HG02943 (cell line): ENCODE measurements at regions not wholly inside any gene's neighbourhood (a gene's known extent, or its start where the extent isn't known, plus 50 kb on each side); places are given as distances from the start of the nearest gene placed in this dataset.
"Not testable (repeated sequence)": the region's sequence is repeated elsewhere in the genome, so short reads cannot be mapped to it uniquely, and the experiment has no call there.

Experiments
- ATAC-seq: cut with Tn5 transposase; IDR thresholded peaks from one replicate; pipeline ENCODE4 v1.9.1; 2021; ENCODE audit warnings: mild to moderate bottlenecking, low read depth, moderate library complexity; ENCODE audit not compliant: unreplicated experiment

DNA sequence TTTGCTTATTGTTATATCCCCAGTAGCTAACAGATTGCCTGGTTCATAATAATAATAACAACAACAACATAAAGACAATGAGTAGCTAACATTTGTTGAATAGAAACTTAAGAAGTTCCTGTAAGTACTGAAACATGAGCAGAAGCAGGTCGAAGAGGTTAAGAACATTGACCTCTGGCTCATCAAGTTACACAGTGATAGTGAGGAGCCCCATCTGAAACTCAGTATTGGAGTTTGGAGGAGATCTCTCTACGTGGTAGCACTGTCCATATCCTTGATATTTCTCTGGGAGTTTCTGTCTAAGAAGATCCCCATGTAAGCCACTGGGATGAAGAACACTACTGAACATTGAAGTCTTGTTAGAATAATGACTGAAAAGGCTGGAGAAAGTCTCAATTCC lies 600.4 kb downstream of the RFPL4B start:
- no peak for ATAC-seq

DNA sequence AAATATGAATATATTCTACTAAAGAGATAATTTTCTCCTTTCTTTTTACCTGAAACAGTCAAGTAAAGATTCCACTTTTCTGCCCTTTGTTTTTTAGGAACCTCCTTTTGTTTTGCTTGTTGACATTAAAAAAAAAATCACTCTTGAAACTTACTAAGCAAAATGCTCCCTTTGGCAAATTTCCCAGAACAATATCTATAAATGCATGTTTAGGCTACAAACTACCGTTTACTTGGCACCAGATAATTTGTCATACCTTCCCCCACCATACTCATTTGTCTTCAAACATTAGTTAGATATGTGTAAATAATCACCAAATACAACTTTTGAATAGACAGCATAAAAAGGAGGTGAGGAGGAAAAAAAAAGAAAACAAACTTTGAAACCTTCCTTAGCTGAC lies 604.7 kb downstream of the RFPL4B start:
- no peak for ATAC-seq

DNA sequence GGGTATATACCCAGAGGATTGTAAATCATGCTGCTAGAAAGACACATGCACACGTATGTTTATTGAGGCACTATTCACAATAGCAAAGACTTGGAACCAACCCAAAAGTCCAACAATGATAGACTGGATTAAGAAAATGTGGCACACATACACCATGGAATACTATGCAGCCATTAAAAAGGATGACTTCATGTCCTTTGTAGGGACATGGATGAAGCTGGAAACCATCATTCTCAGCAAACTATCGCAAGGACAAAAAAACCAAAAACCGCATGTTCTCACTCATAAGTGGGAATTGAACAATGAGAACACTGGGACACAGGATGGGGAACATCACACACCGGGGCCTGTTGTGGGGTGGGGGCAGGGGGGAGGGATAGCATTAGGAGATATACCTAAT lies 608.6 kb downstream of the RFPL4B start:
- ATAC-seq, result not testable (repeated sequence)

DNA sequence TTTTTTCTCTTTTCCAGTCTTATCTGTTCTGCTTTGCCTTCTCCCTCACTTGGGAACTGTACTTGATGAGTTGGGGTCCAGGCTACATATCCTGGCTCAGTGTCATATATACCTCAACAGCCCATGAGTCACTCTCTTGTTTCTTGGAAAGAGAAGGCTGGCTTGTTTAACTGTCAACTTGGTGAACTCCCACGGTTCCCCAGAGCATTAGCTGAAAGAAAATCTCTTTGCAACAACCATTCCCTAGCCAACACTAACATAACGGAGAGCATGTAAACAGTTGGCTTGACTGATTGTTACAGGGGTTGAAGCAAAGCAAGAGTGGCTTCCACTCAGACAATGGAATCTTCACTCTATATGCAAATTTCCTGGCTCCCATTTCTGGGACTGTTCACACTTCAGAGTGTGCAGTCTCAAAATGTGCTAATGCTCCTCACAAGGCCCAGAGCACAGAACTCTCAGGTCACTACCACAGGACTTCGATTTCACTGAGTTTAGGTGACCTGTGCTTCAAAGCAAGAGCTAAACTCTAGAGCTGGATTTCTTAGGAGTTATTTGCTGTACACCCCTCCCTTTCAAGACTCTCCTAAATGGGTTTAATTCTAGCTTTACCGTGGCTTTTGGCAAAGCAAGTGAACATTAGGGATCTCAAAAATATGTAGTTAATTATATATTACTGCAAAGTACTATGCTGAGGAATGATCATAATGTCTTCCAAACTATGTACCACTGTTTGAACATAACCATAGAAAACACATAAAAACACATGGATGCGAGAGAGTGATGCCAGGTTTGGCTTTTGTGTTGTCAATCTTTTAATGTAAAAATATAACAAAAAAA lies 609.8 kb downstream of the RFPL4B start:
- no peak for ATAC-seq

DNA sequence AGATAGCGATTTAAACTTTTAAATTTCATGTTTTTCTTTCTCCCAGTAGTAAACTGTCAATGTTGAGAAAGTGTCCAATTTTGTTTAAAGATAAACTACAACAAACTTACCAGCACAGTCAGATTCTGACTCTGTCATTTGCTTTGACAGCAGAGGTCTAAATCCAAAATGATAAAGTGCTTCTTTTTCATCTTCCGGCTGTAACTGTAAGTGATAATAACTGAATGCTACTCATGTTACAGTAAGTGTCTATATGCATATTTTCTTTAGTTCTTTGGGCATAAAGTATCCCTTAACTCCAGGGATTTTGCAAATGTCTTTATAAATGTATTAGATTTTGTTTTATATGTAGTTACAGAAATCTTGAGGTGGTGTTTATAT lies 610.4 kb downstream of the RFPL4B start:
- no peak for ATAC-seq

DNA sequence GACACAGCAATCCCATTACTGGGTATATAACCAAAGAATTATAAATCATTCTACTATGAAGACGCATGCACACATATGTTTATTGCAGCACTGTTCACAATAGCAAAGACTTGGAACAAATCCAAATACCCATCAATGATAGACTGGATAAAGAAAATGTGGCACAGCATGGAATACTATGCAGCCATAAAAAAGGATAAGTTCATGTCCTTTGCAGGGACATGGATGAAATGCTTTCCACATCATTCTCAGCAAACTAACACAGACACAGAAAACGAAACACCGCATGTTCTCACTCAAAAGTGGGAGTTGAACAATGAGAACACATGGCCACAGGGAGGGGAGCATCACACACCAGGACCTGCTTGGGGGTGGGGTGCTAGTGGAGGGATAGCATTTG lies 613.0 kb downstream of the RFPL4B start:
- ATAC-seq, result not testable (repeated sequence)

DNA sequence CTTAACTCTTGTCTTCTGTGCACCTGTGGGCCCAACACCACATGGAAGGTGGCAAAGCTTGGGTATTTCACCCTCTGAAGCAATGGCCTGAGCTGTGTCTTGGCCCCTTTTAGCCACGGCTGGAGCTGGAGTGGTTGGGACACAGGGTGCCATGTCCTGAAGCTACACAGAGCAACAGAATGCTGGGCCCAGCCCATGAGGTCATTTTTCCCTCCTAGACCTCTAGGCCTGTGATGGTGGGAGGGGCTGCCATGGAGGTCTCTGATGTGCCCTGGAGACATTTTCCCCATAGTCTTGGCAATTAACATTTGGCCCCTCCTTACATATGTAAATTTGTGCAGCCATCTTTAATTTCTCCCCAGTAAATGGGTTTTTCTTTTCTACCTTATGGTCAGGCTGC lies 620.8 kb downstream of the RFPL4B start:
- no peak for ATAC-seq

DNA sequence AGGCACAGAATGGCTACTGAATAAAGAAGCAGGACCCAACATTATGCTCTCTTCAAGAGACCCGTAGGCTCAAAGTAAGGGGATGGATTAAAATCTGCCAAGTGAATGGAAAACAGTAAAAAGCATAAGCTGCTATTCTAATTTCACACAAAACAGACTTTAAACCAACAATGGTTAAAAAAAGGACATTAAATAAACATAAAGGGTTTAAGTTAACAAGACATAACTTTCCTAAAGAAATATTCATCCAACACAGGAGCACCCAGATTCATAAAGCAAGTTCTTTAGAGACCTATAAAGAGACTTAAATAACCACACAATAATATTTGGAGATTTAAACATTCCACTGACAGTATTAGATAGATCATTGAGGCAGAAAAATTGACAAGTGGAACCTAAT lies 624.5 kb downstream of the RFPL4B start:
- ATAC-seq, result no peak

DNA sequence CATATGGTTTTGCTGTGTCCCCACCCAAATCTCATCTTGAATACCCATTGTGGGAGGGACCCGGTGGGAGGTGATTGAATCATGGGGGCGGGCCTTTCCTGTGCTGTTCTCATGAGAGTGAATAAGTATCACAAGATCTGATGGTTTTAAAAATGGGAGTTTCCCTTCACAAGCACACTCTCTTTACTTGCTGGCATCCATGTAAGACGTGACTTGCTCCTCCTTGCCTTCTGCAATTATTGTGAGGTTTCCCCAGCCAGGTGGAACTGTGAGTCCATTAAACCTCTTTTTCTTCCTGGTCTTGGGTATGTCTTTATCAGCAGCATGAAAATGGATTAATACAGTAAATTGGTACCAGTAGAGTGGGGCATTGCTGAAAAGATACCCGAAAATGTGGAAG lies 627.8 kb downstream of the RFPL4B start:
- ATAC-seq, result not testable (repeated sequence)

DNA sequence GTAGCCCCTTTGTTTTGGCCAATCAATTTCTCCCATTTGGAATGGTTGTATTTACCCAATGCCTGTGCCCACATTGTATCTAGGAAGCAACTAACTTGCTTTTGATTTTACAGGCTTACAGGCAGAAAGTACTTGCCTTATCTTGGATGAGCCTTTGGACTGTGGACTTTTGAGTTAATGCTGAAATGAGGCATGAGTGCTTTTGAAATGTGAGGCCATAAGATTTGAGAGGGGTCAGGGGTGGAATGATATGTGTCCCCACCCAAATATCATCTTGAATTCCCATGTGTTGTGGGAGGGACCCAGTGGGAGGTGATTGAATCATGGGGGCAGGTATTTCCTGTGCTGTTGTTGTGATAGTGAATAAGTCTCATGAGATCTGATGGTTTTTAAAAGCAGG lies 629.4 kb downstream of the RFPL4B start:
- ATAC-seq, result not testable (repeated sequence)

DNA sequence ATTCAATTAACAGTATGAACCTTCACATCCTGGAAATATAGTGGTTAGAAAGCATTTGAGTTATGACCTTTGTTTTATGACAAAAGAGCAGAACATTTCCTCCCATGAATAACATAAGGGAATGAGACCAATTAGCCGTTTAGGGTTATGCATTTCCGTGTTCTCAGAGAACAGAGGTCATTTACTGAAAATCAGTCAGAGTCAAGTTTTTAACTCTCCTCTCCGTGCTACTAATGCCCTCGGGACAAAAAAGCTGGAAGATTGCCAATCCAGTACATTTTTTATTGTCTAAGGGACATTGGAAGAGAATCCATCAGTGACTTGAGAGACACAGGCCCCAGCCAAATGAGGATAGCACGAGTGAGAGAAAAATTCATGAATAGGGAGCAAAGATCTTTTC lies 632.7 kb downstream of the RFPL4B start:
- no peak for ATAC-seq

DNA sequence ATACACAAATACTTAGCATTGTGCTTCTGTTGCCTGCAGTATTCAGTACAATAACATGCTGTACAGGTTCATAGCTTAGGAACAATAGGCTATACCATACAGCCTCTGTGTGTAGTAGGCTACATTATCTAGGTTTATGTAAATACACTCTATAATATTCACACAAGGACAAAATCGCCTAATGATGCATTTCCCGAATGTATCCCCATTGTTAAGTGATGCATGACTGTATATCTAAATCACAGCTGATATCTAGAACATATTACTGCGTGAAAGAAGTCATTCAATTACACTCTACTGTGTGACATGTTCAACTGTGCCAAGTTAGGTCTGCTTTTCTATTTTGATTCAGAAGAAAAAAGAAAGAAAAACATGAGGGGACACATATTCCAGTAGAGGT lies 633.5 kb downstream of the RFPL4B start:
- ATAC-seq, result no peak

DNA sequence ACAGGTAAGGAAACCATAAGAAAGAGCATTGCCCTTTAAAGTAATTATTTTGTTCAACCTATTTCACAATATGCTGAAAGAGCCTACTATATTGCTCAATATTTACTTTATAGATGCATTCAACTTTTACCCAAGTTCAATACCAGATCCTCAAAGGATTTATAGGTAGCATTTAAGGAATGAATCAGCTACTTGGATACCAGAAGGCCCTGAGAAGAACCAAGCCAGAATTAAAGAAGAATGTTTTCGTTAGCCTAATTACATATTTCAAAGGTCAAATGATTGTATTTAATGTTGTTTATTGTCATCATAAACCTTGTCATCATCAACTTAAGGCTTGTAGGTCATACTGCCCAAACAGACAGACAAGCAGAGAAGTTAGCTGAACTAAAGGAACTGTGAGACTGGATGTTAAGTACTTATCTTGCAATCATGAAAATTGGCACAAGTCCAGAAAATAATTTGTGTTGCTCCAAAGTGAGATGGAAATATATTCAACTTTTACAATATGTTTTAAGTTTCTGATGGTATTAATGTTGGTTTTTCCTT lies 636.7 kb downstream of the RFPL4B start:
- no peak for ATAC-seq

DNA sequence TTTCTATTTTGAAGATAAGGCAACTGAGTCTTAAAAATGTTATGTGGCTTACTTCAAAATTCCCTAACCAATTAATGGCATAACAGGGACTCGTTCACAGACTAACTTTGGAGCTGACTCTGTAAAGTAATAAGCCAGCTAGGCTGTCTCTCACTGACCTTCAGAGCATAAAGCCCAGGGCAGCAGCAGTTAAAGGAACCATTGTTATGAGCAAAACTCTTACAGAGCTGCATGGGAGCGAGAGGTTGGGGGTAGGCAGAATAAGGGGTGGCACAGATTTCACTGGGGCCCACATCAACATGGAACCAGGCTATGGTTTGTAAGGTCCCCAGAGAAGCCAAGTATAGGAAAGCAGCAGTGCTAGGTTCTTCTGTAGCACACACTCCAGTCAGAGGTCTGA lies 637.8 kb downstream of the RFPL4B start:
- no peak for ATAC-seq

DNA sequence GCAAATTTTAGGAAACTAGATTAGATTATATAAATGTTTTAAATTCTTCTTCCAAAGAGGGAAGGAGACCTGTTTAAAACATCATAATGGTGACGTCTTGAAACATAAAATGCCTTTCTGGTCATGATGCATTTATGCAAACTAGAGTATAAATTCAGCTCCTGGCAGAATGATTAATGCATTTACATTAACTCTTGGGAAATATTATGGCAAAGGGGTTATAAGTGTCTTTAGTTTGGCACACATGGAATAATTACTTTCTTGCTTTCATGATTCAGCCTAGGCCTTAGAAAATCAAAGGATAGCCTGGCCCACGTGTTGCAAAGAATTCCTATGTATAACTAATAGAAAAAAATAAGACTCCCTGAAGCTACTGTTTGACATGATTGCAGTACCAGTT lies 639.2 kb downstream of the RFPL4B start:
- no peak for ATAC-seq

DNA sequence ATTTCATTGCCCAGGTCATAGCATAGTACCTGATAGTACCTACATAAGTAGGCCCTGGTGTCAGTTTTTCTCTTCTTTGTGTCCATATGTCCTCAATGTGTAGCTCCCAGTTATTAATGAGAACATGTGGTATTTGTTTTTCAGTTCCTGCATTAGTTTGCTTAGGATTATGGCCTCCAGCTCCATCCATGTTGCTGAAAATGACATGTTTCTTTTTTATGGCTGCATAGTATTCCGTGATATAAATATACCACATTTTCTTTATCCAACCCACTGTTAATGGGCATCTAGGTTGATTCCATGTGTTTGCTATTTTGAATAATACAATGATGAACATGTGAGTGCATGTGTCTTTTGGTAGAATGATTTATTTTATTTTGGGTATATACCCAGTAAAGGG lies 641.6 kb downstream of the RFPL4B start:
- ATAC-seq, result no peak

DNA sequence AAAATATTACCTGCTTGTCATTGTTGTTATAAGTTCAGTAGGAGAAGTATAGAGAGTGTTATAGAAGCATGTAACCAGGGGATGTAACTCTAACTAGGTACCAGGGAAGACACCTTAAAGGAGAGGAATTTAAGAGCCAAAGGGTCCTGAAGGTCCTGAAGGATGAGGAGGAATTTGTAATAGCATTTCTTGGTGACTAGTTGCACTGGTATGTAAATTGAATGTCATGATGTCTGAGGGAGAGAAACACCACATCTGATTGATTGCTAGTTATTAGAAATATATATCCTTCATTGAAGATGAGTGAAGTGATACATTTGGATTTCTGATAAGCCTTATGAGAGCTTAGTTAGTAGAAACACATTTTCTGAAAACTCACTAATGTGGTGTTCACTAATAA lies 643.8 kb downstream of the RFPL4B start:
- ATAC-seq, result no peak

DNA sequence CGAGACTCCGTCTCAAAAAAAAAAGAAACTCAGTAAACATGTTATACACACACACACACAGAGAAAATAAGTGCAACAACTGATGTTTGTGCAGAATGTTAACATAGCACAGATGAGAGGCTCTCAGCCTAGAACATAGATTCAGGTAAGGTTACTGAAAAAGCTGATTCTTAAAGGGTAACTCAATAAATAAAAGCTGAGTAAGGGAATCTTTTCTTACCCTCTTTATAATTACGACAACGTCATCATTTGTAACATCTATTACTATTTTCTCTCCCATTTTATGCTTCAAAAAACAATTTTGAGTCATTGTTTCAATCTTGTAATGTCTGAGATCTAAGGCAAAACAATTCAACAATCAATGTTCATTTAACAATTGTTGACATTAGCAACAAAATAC lies 644.8 kb downstream of the RFPL4B start:
- no peak for ATAC-seq

DNA sequence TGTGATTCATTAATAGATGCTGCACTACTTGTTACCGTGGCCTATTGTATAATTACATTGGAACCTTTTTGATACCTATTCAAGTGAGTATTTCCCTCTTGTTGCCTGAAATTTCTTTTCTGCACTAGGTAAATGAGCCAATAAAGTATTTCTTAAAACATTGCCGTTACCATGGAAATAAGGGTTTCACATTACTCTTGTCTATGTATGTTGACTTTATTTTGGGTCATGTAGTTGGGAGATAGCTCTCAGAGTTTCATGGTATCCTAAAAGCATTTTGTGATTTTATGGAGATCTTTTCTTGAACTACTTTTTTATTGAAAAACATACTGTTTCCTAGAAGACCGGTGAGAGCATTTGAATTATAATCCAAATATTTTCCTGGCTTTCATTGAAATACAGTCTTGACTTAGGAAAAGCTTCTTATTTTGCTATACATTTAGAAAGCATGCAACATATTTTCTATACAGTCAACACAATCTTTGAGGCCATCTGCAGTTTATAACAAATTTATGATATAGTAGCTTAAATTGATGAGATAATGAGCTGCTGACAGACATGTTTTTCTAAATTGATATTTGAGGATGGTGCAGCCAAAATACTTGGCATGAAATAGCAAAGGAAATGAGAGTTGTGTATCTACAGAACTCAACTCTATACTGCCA lies 650.4 kb downstream of the RFPL4B start:
- ATAC-seq, result no peak

DNA sequence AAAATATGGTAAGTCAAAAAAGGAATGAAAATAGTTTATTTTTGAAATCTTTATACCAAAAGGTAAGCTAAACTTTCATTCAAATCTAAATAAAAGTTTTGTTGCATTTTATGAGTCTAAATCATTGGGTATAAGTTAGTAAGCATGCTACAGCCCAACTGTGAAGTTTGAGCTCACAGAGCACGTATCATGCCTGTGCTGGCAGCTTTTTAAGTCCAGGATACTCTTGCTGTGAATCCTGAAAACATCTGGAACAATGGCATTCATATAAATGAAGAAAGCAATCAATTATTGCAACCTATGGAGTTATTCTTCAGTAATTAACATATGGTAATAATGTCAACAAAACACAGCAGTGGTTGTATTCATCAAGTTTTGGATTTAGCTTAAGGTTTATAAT lies 656.9 kb downstream of the RFPL4B start:
- no peak for ATAC-seq

DNA sequence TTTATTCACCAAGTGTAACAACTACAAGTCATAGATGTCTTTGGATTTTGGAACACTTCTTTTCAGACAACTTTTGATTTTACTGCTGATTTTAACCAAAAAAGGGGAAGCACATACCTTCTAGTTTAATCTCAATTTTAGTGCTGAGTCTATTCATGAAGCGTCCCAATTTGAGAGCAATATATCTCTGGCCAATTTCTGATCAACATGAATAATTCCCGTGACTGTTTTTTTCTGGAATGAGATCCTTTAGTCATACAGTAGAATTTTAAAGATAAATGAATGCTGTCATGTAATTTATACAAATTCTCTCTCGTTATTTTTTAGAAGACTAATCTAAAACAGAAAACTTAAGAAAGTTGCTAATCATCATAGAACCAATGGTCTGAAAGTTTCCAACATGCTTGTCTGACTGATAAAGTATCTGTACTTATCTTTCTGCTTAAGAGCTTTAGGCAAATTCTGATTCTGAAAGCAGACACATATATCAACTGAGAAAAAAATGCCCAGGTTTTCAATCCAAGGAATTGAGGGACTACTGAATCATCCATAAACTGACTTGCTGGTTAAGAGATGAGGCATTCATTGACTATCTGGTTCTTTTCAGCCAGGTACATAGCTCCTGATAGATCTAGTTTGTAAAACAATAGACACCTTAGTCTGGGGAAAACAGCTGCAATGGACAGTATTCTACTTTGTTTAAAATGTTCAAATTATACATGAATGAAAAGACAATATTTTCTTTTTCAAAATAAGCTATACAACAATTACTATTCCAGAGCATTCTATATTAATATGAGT lies 657.5 kb downstream of the RFPL4B start:
- no peak for ATAC-seq
